GM23338 (cell line): ENCODE measurements at regions not wholly inside any gene's neighbourhood (a gene's known extent, or its start where the extent isn't known, plus 50 kb on each side); places are given as distances from the start of the nearest gene placed in this dataset.

Source experiments
- ATAC-seq: fragments of 200-7000 bp; cut with Tn5 transposase; 3 replicates; pipeline ENCODE4 v1.9.1; 2020
- DNase-seq: peaks from one replicate; pipeline ENCODE4 v3.0.0-alpha.2; 2015; ENCODE audit warnings: low spot score
- H2AFZ ChIP-seq: fragments of 200-600 bp; sonication (generic); 2 replicates; pipeline ENCODE4 v1.8.0; 2016; ENCODE audit warnings: antibody characterized with exemption, mild to moderate bottlenecking, moderate library complexity
- H3F3A ChIP-seq: fragments of 200-600 bp; sonication (generic); replicated peaks from 2 replicates; pipeline ENCODE4 v1.8.0; 2017; ENCODE audit warnings: antibody characterized with exemption, mixed run types, low read depth
- H3K27ac ChIP-seq: fragments of 200-600 bp; sonication (generic); 2 replicates; pipeline ENCODE4 v1.6.1; 2016; ENCODE audit warnings: low read depth
- H3K27me3 ChIP-seq: fragments of 200-600 bp; sonication (generic); 2 replicates; pipeline ENCODE4 v1.8.0; 2016; ENCODE audit warnings: mild to moderate bottlenecking, mixed run types, moderate library complexity; ENCODE audit not compliant: insufficient read depth
- H3K36me3 ChIP-seq: fragments of 200-600 bp; sonication (generic); 2 replicates; pipeline ENCODE4 v1.8.0; 2016; ENCODE audit warnings: mild to moderate bottlenecking; ENCODE audit not compliant: insufficient read depth
- H3K4me1 ChIP-seq: fragments of 200-600 bp; sonication (generic); 2 replicates; pipeline ENCODE4 v1.8.0; 2016; ENCODE audit warnings: mild to moderate bottlenecking, moderate library complexity; ENCODE audit not compliant: insufficient read depth
- H3K4me2 ChIP-seq: fragments of 200-600 bp; sonication (generic); 2 replicates; pipeline ENCODE4 v1.7.1; 2017; ENCODE audit warnings: mixed run types
- H3K4me3 ChIP-seq: fragments of 200-600 bp; sonication (generic); 2 replicates; pipeline ENCODE4 v1.6.1; 2016; ENCODE audit warnings: mixed run types
- H3K79me2 ChIP-seq: fragments of 200-600 bp; sonication (generic); replicated peaks from 2 replicates; pipeline ENCODE4 v1.8.0; 2017; ENCODE audit warnings: mild to moderate bottlenecking; ENCODE audit not compliant: insufficient read depth
- H3K9me2 ChIP-seq: fragments of 200-600 bp; sonication (generic); 2 replicates; pipeline ENCODE4 v1.8.0; 2017; ENCODE audit not compliant: insufficient read depth
- H4K20me1 ChIP-seq: fragments of 200-600 bp; sonication (generic); replicated peaks from 2 replicates; pipeline ENCODE4 v1.8.0; 2017; ENCODE audit warnings: mild to moderate bottlenecking; ENCODE audit not compliant: insufficient read depth
- H3K27ac Mint-ChIP-seq: 2 replicates; pipeline ENCODE4 v1.8.0; 2020; ENCODE audit warnings: inconsistent platforms, mild to moderate bottlenecking, moderate library complexity, mixed read lengths
- H3K27me3 Mint-ChIP-seq: 3 replicates; pipeline ENCODE4 v1.8.0; 2022; ENCODE audit warnings: low read depth, mild to moderate bottlenecking, moderate library complexity, mixed read lengths, inconsistent platforms; ENCODE audit not compliant: insufficient read depth, poor library complexity
- H3K36me3 Mint-ChIP-seq: 3 replicates; pipeline ENCODE4 v1.8.0; 2021; ENCODE audit warnings: low read depth, mild to moderate bottlenecking, inconsistent platforms, moderate library complexity, mixed read lengths
- H3K4me1 Mint-ChIP-seq: 3 replicates; pipeline ENCODE4 v1.8.0; 2020; ENCODE audit warnings: mild to moderate bottlenecking, inconsistent platforms, mixed read lengths
- H3K4me3 Mint-ChIP-seq: 3 replicates; pipeline ENCODE4 v1.8.0; 2021; ENCODE audit warnings: moderate library complexity, mild to moderate bottlenecking, inconsistent platforms, mixed read lengths
- H3K9me3 Mint-ChIP-seq: 3 replicates; pipeline ENCODE4 v1.8.0; 2020; ENCODE audit warnings: moderate library complexity, mild to moderate bottlenecking, inconsistent platforms, mixed read lengths
- EZH2 ChIP-seq: fragments of 200-600 bp; sonication (generic); IDR thresholded peaks from one replicate; pipeline ENCODE4 v1.8.0; 2017; ENCODE audit warnings: antibody characterized with exemption, mild to moderate bottlenecking, low read depth; ENCODE audit not compliant: unreplicated experiment
- EZH2phosphoT487 ChIP-seq: fragments of 200-600 bp; sonication (generic); IDR thresholded peaks from one replicate; pipeline ENCODE4 v1.8.1; 2018; ENCODE audit warnings: antibody characterized with exemption; ENCODE audit not compliant: unreplicated experiment
- POLR2AphosphoS5 ChIP-seq: IDR thresholded peaks from 2 replicates; pipeline ENCODE4 v1.6.1; 2016; ENCODE audit warnings: antibody characterized with exemption, low read depth
- REST ChIP-seq: IDR thresholded peaks from one replicate; pipeline ENCODE4 v1.6.1; 2018; ENCODE audit warnings: antibody characterized with exemption; ENCODE audit not compliant: unreplicated experiment
- STAT1 ChIP-seq: IDR thresholded peaks from one replicate; pipeline ENCODE4 v1.6.1; 2016; ENCODE audit warnings: antibody characterized with exemption; ENCODE audit not compliant: unreplicated experiment
- ZNF331 ChIP-seq: fragments of 250-450 bp; sonication (Bioruptor Pico); IDR thresholded peaks from 2 replicates; pipeline ENCODE4 v1.5.0; 2020; ENCODE audit warnings: low read depth, mild to moderate bottlenecking, moderate library complexity
- ZNF462 ChIP-seq: fragments of 250-450 bp; sonication (Bioruptor Pico); IDR thresholded peaks from 2 replicates; pipeline ENCODE4 v1.5.0; 2020; ENCODE audit warnings: mild to moderate bottlenecking, moderate library complexity

- TF ChIP-seq ZNF462, result no peak
Measured at GRCh38 chr2:21856708-21857107, 732.9 kb downstream of the TDRD15 start (continued).

GRCh38 chr2:21860907-21861306 lies 737.1 kb downstream of the TDRD15 start:
- Histone ChIP-seq H3F3A (no peaks in the 10 kb centered on the region), H3K4me1 (peaks cover 8% of the 10 kb centered on the region), H3K27me3 (no peaks in the 10 kb centered on the region), H3K9me2 (no peaks in the 10 kb centered on the region), H3K36me3 (no peaks in the 10 kb centered on the region), H3K4me2 (no peak overlapping the region), H2AFZ (no peak overlapping the region), H4K20me1 (no peaks in the 10 kb centered on the region), H3K27ac (no peak overlapping the region), H3K4me3 (no peak overlapping the region), H3K79me2 (no peaks in the 10 kb centered on the region)
- H3K27ac Mint-ChIP-seq, result no peak overlapping the region
- no peak for DNase-seq
- H3K9me3 Mint-ChIP-seq, result no peaks in the 10 kb centered on the region
- H3K4me1 Mint-ChIP-seq, result peaks cover 16% of the 10 kb centered on the region
- H3K36me3 Mint-ChIP-seq, result no peaks in the 10 kb centered on the region
- no peak for ATAC-seq
- H3K27me3 Mint-ChIP-seq, result peaks cover 4% of the 10 kb centered on the region
- H3K4me3 Mint-ChIP-seq, result no peak overlapping the region
- no peak for TF ChIP-seq POLR2AphosphoS5
- TF ChIP-seq EZH2phosphoT487, result no peak
- TF ChIP-seq STAT1, result no peak
- no peak for TF ChIP-seq ZNF462
- TF ChIP-seq REST, result no peak
- no peak for TF ChIP-seq EZH2
- no peak for TF ChIP-seq ZNF331 (CRISPR knock-in tag)
